PC-3 (cell line): ENCODE measurements at regions not wholly inside any gene's neighbourhood (a gene's known extent, or its start where the extent isn't known, plus 50 kb on each side); places are given as distances from the start of the nearest gene placed in this dataset.

Experiments
- EZH2 ChIP-seq: fragments of 300-600 bp; sonication (generic); IDR thresholded peaks from one replicate; pipeline ENCODE4 v1.6.1; 2017; ENCODE audit warnings: antibody characterized with exemption, mild to moderate bottlenecking, low read length; ENCODE audit not compliant: unreplicated experiment
- TF ChIP-seq, protein P1 (sequence below): fragments of 300-600 bp; sonication (generic); conservative IDR thresholded peaks from 2 replicates; pipeline ENCODE4 v1.5.1; 2017; ENCODE audit warnings: antibody characterized with exemption, low read depth, mild to moderate bottlenecking, low read length

GRCh38 chr10:91713461-91714072 lies 80.7 kb upstream of the PPP1R3C start:
- TF ChIP-seq, protein P1, sequence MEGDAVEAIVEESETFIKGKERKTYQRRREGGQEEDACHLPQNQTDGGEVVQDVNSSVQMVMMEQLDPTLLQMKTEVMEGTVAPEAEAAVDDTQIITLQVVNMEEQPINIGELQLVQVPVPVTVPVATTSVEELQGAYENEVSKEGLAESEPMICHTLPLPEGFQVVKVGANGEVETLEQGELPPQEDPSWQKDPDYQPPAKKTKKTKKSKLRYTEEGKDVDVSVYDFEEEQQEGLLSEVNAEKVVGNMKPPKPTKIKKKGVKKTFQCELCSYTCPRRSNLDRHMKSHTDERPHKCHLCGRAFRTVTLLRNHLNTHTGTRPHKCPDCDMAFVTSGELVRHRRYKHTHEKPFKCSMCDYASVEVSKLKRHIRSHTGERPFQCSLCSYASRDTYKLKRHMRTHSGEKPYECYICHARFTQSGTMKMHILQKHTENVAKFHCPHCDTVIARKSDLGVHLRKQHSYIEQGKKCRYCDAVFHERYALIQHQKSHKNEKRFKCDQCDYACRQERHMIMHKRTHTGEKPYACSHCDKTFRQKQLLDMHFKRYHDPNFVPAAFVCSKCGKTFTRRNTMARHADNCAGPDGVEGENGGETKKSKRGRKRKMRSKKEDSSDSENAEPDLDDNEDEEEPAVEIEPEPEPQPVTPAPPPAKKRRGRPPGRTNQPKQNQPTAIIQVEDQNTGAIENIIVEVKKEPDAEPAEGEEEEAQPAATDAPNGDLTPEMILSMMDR: no peak
- TF ChIP-seq EZH2: no peak
